ENCODE measurements at regions not wholly inside any gene's neighbourhood (a gene's known extent, or its start where the extent isn't known, plus 50 kb on each side); places are given as distances from the start of the nearest gene placed in this dataset.

DNA sequence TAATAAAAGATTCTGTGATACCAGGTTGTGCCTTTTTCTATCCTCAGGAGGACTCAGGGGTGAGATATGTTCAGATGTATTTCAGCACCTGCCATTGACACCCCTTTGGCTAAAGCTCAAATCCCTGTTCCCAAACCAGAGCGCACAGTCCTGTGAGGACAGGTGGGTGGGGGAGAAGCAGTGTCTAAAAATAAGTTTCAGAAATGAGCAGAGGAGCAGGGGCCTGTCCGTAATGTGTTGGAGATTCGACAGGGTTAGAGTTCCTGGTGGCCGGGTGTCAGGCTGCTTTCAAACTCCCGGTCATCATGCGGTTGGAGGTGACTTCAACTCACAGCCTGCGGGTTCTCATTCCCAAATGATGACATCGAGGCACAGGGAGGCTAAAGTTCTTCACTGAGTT, 211.5 kb downstream of the KLF6 start:
- TF ChIP-seq, protein P1, sequence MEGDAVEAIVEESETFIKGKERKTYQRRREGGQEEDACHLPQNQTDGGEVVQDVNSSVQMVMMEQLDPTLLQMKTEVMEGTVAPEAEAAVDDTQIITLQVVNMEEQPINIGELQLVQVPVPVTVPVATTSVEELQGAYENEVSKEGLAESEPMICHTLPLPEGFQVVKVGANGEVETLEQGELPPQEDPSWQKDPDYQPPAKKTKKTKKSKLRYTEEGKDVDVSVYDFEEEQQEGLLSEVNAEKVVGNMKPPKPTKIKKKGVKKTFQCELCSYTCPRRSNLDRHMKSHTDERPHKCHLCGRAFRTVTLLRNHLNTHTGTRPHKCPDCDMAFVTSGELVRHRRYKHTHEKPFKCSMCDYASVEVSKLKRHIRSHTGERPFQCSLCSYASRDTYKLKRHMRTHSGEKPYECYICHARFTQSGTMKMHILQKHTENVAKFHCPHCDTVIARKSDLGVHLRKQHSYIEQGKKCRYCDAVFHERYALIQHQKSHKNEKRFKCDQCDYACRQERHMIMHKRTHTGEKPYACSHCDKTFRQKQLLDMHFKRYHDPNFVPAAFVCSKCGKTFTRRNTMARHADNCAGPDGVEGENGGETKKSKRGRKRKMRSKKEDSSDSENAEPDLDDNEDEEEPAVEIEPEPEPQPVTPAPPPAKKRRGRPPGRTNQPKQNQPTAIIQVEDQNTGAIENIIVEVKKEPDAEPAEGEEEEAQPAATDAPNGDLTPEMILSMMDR (IDR thresholded peaks at IDR 0.05; ENCODE audit: insufficient read depth, low read depth, low read length, missing control alignments), result no peak
- DNase-seq (ENCODE audit: low read depth), result no peak
- H3K4me3 ChIP-seq (ENCODE audit: low read depth, low read length), result no peak overlapping the region

DNA sequence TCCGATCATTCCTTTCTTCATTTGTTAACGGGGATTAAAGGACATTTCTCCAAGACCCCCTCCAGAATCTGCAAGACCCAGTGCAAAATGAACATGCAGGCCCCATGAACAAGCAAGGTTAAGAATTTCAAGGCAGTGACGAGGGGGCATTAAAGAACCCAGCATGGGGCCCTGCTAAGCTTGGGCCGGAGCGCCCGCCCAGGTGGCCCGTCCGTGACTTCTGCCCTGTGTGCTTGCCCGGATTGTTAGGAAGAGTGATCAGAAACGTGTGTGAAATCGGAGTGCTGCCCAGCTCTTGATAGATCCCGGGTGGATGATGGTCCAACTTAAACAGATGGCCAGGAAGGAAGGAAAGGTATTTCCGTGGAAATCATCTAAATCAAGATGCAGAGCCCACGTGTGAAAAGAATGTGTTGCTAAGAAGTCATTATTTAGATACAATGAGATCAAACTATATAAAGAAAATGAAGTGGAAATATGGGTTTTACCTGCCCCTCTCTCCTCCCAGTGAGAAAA, 213.6 kb downstream of the KLF6 start:
- TF ChIP-seq, protein P1 (IDR thresholded peaks at IDR 0.05; ENCODE audit: insufficient read depth, low read depth, low read length, missing control alignments), result no peak
- no peak overlapping the region for H3K4me3 ChIP-seq (ENCODE audit: low read depth, low read length)
- no peak for DNase-seq (ENCODE audit: low read depth)

DNA sequence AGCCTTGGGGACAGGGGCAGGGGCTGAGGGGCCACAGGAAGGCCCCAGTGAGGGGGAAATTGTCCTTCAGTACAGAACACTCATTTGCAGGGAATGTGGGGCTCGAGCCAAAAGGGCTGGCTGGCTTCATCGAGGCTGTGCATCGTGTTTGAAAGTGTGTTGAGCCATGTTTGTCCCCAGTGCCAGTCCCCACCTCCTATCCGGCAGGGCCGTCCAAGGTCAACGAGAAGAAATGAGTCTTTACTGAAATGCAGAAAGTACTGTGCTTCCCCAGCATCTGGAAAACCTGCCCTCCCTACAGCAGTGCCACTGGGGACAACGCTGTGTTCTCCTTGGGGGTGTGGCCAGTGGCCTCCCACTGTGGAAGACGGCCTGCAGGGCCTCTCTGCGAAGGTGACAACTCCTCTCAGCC, 214.1 kb downstream of the KLF6 start:
- no peak overlapping the region for H3K4me3 ChIP-seq (ENCODE audit: low read depth, low read length)
- no peak for DNase-seq (ENCODE audit: low read depth)
- TF ChIP-seq, protein P1 (IDR thresholded peaks at IDR 0.05; ENCODE audit: insufficient read depth, low read depth, low read length, missing control alignments), result no peak

DNA sequence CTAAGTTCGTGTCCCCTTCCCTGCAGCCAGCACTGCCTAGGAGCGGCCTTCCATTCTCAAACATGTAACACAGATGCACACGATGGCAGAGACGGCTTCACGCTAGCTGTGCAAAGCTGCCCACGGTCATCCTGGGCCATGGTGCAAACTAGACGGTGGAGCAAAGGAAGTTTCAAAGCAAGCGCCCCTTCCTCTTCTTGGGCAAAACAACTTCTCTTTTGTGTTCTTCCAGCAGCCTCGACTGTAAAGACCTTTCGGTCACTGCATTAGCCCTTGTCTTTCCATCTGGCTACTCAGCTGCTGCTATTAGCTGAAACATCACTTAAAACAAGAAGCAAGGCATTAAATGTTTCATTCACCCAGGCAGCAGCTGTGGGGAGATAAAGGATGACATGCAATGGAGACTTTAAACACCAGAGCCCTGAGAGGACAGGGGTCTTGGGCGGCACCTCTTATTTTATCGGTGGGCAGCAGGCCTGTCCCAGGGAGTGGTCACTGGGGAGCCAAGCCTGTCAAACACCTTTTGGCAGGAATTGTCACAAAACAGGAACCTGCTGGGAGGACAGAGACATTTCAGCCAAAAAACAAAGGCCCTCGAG, 214.8 kb downstream of the KLF6 start:
- TF ChIP-seq, protein P1 (IDR thresholded peaks at IDR 0.05; ENCODE audit: insufficient read depth, low read depth, low read length, missing control alignments), result no peak
- H3K4me3 ChIP-seq (ENCODE audit: low read depth, low read length), result no peak overlapping the region
- no peak for DNase-seq (ENCODE audit: low read depth)

DNA sequence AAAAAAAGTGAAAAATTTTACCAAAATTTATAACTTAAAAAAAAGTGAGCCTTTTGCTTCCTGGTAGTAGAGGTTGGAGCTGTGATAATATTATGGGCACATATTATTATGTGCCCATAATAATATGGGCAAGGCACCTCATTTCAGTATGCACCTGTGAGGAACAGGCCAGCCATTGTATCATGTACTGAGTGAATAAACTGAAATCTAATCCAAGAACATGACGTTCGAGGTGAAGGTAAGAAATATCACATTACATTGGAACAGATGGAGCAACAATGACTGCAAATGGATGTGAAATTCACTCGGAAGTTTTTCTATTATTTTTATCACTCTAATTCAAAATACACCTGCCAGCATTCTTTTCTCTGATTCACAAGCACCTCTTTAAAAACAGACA, 216.0 kb downstream of the KLF6 start:
- TF ChIP-seq, protein P1 (IDR thresholded peaks at IDR 0.05; ENCODE audit: insufficient read depth, low read depth, low read length, missing control alignments), result no peak
- DNase-seq (ENCODE audit: low read depth), result no peak
- no peak overlapping the region for H3K4me3 ChIP-seq (ENCODE audit: low read depth, low read length)

DNA sequence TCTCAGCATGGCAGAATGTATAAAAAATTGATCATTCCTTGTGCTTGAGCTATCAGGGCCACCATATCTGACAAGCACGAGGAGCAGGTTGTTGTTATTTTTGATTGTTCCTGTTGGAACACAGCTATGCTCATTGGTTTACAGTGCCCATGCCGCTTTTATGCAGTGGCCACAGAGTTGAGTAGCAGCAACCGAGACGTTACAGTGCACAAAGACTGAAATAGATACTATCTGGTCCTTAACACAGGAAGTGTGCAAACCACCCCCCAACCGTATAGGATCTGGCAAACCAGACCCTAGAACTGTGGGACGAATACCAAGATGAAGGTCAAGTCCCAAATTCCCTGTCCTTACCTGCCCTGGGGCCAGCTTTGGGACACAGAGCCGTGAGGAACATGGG, 216.6 kb downstream of the KLF6 start:
- TF ChIP-seq, protein P1 (IDR thresholded peaks at IDR 0.05; ENCODE audit: insufficient read depth, low read depth, low read length, missing control alignments), result no peak
- DNase-seq (ENCODE audit: low read depth), result no peak
- no peak overlapping the region for H3K4me3 ChIP-seq (ENCODE audit: low read depth, low read length)
